GM12864 (cell line): ENCODE measurements at regions not wholly inside any gene's neighbourhood (a gene's known extent, or its start where the extent isn't known, plus 50 kb on each side); places are given as distances from the start of the nearest gene placed in this dataset.

ENCODE experiments used
- DNase-seq: peaks from one replicate; pipeline ENCODE4 v3.0.0-alpha.2; 2011; ENCODE audit warnings: low read depth
- H3K4me3 ChIP-seq: 2 replicates; pipeline ENCODE4 v1.5.1; 2011; ENCODE audit warnings: mild to moderate bottlenecking, low read depth, low read length, control low read depth
- CTCF ChIP-seq: IDR thresholded peaks from 2 replicates; pipeline ENCODE4 v1.5.1; 2011; ENCODE audit warnings: low read depth, mild to moderate bottlenecking, moderate library complexity, low read length, control low read depth, inconsistent platforms; ENCODE audit errors: missing control alignments

GRCh38 chr6:21811484-21811883, 217.9 kb downstream of the SOX4 start:
- TF ChIP-seq CTCF: no peak
- H3K4me3 ChIP-seq: no peak overlapping the region
- DNase-seq: no peak

- H3K4me3 ChIP-seq: no peak overlapping the region
- DNase-seq: no peak
- TF ChIP-seq CTCF: no peak
These were observed 222.7 kb downstream of the SOX4 start for GRCh38 chr6:21816231-21816630.

GRCh38 chr6:21820442-21820841, 226.9 kb downstream of the SOX4 start:
- DNase-seq: no peak
- no peak for TF ChIP-seq CTCF
- no peak overlapping the region for H3K4me3 ChIP-seq

GRCh38 chr6:21823371-21823770, 229.8 kb downstream of the SOX4 start:
- no peak for TF ChIP-seq CTCF
- DNase-seq: no peak
- no peak overlapping the region for H3K4me3 ChIP-seq

- H3K4me3 ChIP-seq: no peak overlapping the region
- no peak for DNase-seq
- no peak for TF ChIP-seq CTCF
These were observed 231.1 kb downstream of the SOX4 start for GRCh38 chr6:21824431-21825177.

GRCh38 chr6:21826023-21826422, 232.5 kb downstream of the SOX4 start:
- no peak for DNase-seq
- no peak overlapping the region for H3K4me3 ChIP-seq
- TF ChIP-seq CTCF: no peak

GRCh38 chr6:21826904-21827303, 233.4 kb downstream of the SOX4 start:
- TF ChIP-seq CTCF: no peak
- no peak overlapping the region for H3K4me3 ChIP-seq
- DNase-seq: no peak
